HG03558 (cell line): ENCODE measurements at regions not wholly inside any gene's neighbourhood (a gene's known extent, or its start where the extent isn't known, plus 50 kb on each side); places are given as distances from the start of the nearest gene placed in this dataset.
"Not testable (repeated sequence)": the region's sequence is repeated elsewhere in the genome, so short reads cannot be mapped to it uniquely, and the experiment has no call there.

Experiments
- ATAC-seq: cut with Tn5 transposase; IDR thresholded peaks from one replicate; pipeline ENCODE4 v1.9.1; 2021; ENCODE audit warnings: moderate number of reproducible peaks; ENCODE audit not compliant: unreplicated experiment; ENCODE audit errors: extremely low read depth

- ATAC-seq: no peak
Observed at GRCh38 chr4:187500796-187501195, 494.8 kb upstream of the ZFP42 start.

GRCh38 chr4:187501731-187502130, 493.8 kb upstream of the ZFP42 start:
- ATAC-seq: no peak

GRCh38 chr4:187504974-187505797, 490.4 kb upstream of the ZFP42 start:
- no peak for ATAC-seq

GRCh38 chr4:187505798-187506141, 489.8 kb upstream of the ZFP42 start:
- not testable (repeated sequence) for ATAC-seq

- no peak for ATAC-seq
Observed at GRCh38 chr4:187516224-187516623, 479.3 kb upstream of the ZFP42 start.

- ATAC-seq: no peak
Observed at GRCh38 chr4:187541666-187542065, 453.9 kb upstream of the ZFP42 start.

GRCh38 chr4:187544461-187545053, 451.0 kb upstream of the ZFP42 start:
- ATAC-seq: no peak

GRCh38 chr4:187547316-187547715, 448.3 kb upstream of the ZFP42 start:
- ATAC-seq: no peak

GRCh38 chr4:187550256-187550950, 445.2 kb upstream of the ZFP42 start:
- ATAC-seq: no peak

- ATAC-seq: no peak
Observed at GRCh38 chr4:187552781-187553180, 442.8 kb upstream of the ZFP42 start.

GRCh38 chr4:187555174-187555573, 440.4 kb upstream of the ZFP42 start:
- ATAC-seq: no peak

- ATAC-seq: no peak
Observed at GRCh38 chr4:187558391-187558790, 437.2 kb upstream of the ZFP42 start.

- no peak for ATAC-seq
Observed at GRCh38 chr4:187562345-187562744, 433.2 kb upstream of the ZFP42 start.

GRCh38 chr4:187565416-187565815, 430.2 kb upstream of the ZFP42 start:
- no peak for ATAC-seq

GRCh38 chr4:187569871-187570270, 425.7 kb upstream of the ZFP42 start:
- no peak for ATAC-seq

- no peak for ATAC-seq
Observed at GRCh38 chr4:187575706-187576105, 419.9 kb upstream of the ZFP42 start.

- no peak for ATAC-seq
Observed at GRCh38 chr4:187576751-187577150, 418.8 kb upstream of the ZFP42 start.

- ATAC-seq: no peak
Observed at GRCh38 chr4:187577941-187578480, 417.6 kb upstream of the ZFP42 start.

GRCh38 chr4:187586892-187587291, 408.7 kb upstream of the ZFP42 start:
- no peak for ATAC-seq

GRCh38 chr4:187598196-187598595, 397.4 kb upstream of the ZFP42 start:
- no peak for ATAC-seq
